ENCODE measurements at regions not wholly inside any gene's neighbourhood (a gene's known extent, or its start where the extent isn't known, plus 50 kb on each side); places are given as distances from the start of the nearest gene placed in this dataset.

- DNase-seq: no peak
Observed at GRCh38 chr3:5431146-5431545, 243.6 kb downstream of the EDEM1 start.

GRCh38 chr3:5431811-5432378 is 244.4 kb downstream of the EDEM1 start:
- DNase-seq: no peak

DNA sequence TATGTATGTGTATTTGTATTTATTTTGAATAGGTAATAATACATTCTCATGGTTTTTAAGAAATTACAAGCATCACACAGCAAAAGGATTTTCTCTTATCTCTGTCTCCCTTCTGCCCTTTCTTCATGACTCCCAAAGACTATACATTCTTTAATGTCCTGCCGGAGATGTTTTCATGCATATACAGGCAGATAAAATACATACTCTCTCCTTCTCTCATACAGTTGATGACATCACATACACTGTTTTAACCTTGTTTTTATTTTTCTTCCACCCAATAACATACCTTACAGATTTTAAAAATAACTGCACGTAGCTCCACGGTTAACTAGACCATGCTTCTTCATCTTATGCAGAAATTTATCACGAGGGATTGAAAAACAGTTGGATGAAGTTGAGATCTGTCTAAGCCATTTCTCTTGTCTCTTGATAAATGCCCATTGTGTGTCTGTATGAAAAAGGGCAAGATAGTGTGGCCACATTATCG is 249.8 kb downstream of the EDEM1 start:
- no peak for DNase-seq

- no peak for DNase-seq
Observed at GRCh38 chr3:5437783-5438323, 250.3 kb downstream of the EDEM1 start.

DNA sequence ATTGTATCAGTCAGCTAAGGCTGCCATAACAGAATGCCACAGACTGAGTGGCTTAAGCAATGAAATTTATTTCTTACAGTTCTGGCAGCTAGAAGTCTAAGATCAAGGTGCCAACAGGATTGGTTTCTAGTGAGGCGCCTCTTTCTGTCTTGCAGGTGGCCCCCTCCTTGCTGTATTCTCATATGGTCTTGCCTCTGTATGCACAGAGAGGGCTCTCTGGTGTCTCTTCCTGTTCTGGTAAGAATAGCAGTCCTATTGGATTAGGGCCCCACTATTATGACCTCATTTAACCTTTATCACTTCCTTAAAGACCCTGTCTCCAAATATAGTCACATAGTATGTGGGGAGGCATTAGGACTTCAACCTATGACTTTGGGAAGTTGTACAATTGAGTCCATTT is 253.9 kb downstream of the EDEM1 start:
- no peak for DNase-seq

- no peak for DNase-seq
Observed at GRCh38 chr3:5442106-5442785, 254.7 kb downstream of the EDEM1 start.

DNA sequence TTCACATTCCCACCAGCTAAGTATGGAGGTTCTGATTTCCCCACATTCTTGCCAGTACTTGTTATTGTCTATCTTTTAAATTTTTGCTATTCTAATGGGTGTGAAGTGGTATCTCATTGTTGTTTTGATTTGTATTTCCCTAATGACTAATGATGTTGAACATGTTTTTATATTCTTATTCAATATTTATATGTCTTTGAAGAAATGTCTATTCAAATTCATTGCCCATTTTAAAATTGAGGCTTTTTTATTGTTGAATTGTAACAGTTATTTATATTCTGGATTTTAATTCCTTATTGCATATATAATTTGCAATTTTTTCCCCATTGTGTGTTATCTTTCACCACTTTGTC is 255.3 kb downstream of the EDEM1 start:
- DNase-seq: no peak

DNA sequence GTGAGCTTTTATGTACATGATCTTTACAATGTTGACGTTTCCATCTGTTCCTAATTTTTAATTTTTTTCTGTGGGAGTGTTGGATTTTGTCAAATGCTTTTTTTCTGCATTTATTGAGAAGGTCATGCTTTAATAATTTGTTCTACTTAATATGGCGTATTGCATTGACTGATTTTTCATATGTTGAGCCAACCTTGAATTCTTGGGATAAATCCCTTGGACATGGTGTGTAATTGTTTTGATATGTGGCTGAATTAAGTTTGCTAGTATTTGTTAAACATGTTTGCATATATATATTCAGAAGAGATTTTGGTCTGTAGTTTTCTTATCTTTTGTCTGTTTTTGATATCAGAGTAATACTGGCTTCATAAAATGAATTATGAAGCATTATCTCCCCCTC is 256.7 kb downstream of the EDEM1 start:
- DNase-seq: no peak

GRCh38 chr3:5445676-5446201 is 258.2 kb downstream of the EDEM1 start:
- DNase-seq: no peak

- DNase-seq: no peak
Observed at GRCh38 chr3:5448246-5448645, 260.7 kb downstream of the EDEM1 start.

DNA sequence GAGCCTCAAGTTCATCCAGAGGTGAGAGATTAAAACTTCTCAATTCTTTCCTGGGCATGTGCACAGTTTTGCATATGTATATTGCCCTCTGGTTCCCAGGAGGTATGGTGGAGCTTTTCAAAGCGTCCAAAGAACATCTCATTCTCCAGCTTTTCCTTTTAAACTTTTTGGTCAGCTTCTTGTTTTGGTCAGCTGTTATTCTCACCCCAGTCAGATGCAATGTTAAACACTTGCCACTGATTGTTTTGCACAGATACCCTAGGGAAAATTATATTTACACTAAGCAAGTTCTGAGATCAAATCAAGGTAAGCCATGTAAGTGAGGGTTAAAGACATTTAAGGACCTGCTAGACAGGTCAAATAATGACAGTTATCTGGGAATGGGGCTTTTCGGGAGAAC is 261.3 kb downstream of the EDEM1 start:
- no peak for DNase-seq

DNA sequence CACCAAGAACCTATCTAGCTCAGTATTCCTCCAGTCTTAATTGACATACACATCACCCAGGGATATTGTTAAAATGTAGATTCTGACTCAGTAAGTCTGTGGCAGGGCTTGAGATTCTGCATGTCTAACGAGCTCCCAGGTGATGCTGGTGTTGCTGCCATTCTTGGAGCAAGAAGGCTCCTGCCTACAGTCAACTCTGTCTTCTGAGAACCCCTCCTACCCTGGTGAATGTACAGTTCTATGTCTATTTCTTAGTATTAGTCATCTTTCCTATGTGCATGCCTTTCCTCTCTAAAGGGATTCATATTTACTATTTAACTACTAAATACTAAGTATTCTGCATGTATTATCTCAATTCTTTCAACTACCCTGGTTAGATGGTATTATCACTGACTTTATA is 268.7 kb downstream of the EDEM1 start:
- no peak for DNase-seq

- DNase-seq: no peak
Observed at GRCh38 chr3:5458526-5458925, 271.0 kb downstream of the EDEM1 start.

GRCh38 chr3:5462086-5462485 is 274.6 kb downstream of the EDEM1 start:
- DNase-seq: no peak

GRCh38 chr3:5463991-5464390 is 276.5 kb downstream of the EDEM1 start:
- no peak for DNase-seq

GRCh38 chr3:5464649-5465048 is 277.1 kb downstream of the EDEM1 start:
- DNase-seq: no peak

- no peak for DNase-seq
Observed at GRCh38 chr3:5465183-5465582, 277.7 kb downstream of the EDEM1 start.

DNA sequence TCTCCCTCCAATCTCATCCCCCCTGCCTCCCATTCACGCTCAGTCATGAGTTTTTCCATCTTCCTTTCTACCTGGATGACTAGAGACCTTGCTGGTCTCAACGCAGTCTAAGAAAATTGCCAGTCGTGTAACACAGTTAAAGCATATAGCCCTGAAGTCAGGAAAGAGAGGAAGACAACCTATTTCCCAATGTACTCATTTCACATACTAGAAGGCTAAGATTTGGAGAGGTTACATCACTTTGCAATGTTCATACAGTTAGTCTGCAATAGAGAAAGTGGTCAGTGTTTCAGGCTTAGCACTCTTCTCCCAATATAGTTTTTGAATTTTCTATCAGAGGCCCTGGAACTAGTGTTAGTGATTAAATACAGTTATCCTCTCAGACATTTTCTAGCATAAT is 278.6 kb downstream of the EDEM1 start:
- DNase-seq: no peak

GRCh38 chr3:5466717-5467116 is 279.2 kb downstream of the EDEM1 start:
- no peak for DNase-seq

DNA sequence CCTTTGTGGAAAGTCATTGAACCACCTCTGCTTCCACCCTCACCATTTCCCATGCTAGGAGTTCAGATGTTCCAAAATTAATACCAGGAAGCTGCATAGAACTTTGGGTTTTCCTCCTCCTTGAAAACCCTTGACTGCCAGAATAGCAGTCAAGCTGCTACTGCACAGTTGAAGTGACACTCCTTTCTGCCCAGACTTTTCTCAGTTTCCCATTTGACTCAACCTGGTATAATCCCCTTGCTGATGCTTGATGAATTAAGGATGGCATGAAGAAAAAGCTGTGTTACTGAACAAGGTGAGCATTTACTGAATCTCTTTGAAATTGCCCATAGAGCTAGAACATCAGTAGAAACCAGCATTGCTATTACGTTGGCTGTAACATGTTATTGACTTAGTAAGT is 286.0 kb downstream of the EDEM1 start:
- no peak for DNase-seq

GRCh38 chr3:5476403-5476802 is 288.9 kb downstream of the EDEM1 start:
- DNase-seq: no peak

DNA sequence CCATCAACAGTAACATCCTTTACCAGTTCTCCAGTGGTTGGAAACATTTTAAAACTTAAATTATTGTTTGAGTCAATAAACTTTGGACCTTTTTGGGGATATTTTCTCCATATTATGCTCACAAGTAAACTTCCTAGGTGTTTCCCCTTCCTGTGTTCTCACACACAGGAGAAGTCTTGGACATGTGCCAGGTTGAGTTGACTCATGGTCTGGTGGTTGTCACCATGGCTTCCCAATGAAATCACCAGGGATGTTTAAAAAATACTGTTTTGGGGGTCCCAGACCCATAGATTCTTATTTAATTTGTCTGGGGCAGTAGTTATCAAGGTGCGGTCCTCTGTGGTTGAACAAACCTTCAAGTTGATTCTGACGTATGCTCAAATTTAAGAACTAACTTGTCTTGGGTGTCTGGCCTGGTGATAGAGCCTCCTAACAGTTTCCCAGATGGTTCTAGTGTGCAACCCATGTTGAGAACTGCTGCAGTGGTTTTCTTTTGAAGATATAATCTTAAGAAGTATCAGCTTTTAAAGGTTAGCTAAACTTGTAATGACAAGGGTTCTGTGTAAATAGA is 291.8 kb downstream of the EDEM1 start:
- DNase-seq: no peak

- DNase-seq: no peak
Observed at GRCh38 chr3:5480190-5480589, 292.7 kb downstream of the EDEM1 start.

- DNase-seq: no peak
Observed at GRCh38 chr3:5485427-5485826, 297.9 kb downstream of the EDEM1 start.

Data from midbrain (tissue), 1 donor.